Effector memory CD4-positive, alpha-beta T cell (primary cell): ENCODE measurements at regions not wholly inside any gene's neighbourhood (a gene's known extent, or its start where the extent isn't known, plus 50 kb on each side); places are given as distances from the start of the nearest gene placed in this dataset.
"Not testable (repeated sequence)": the region's sequence is repeated elsewhere in the genome, so short reads cannot be mapped to it uniquely, and the experiment has no call there.

ENCODE experiments used
- DNase-seq, 3 donors: peaks; one replicate each; pipeline ENCODE4 v3.0.0-alpha.2; 2020
- H3K27ac ChIP-seq: 2 replicates; pipeline ENCODE4 v1.7.0; 2013; ENCODE audit warnings: mild to moderate bottlenecking, low read length, moderate library complexity; ENCODE audit not compliant: insufficient read depth, poor library complexity, severe bottlenecking
- H3K27me3 ChIP-seq: replicated peaks from 2 replicates; pipeline ENCODE4 v1.7.0; 2013; ENCODE audit warnings: mild to moderate bottlenecking, low read length; ENCODE audit not compliant: insufficient read depth, control insufficient read depth, poor library complexity, severe bottlenecking
- H3K36me3 ChIP-seq: 2 replicates; pipeline ENCODE4 v1.7.0; 2013; ENCODE audit warnings: mild to moderate bottlenecking, low read length, moderate library complexity; ENCODE audit not compliant: control insufficient read depth, insufficient read depth
- H3K4me1 ChIP-seq: 2 replicates; pipeline ENCODE4 v1.7.0; 2013; ENCODE audit warnings: low read length, mild to moderate bottlenecking; ENCODE audit not compliant: control insufficient read depth, insufficient read depth, poor library complexity, severe bottlenecking
- H3K4me3 ChIP-seq: 2 replicates; pipeline ENCODE4 v1.7.0; 2013; ENCODE audit warnings: low read length, low read depth, mild to moderate bottlenecking; ENCODE audit not compliant: insufficient read depth, poor library complexity, severe bottlenecking
- H3K9me3 ChIP-seq: 2 replicates; pipeline ENCODE4 v1.7.0; 2013; ENCODE audit warnings: mild to moderate bottlenecking, low read length, moderate library complexity; ENCODE audit not compliant: control insufficient read depth

DNA sequence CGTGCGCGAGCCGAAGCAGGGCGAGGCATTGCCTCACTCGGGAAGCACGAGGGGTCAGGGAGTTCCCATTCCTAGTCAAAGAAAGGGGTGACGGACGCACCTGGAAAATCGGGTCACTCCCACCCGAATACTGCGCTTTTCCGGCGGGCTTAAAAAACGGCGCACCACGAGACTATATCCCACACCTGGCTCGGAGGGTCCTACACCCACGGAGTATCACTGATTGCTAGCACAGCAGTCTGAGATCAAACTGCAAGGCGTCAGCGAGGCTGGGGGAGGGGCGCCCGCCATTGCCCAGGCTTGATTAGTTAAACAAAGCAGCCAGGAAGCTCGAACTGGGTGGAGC lies 520.0 kb upstream of the GRM7 start:
- H3K27me3 ChIP-seq, DNase-seq, H3K4me3 ChIP-seq, H3K4me1 ChIP-seq, H3K9me3 ChIP-seq, H3K27ac ChIP-seq, H3K36me3 ChIP-seq: not testable (repeated sequence)

DNA sequence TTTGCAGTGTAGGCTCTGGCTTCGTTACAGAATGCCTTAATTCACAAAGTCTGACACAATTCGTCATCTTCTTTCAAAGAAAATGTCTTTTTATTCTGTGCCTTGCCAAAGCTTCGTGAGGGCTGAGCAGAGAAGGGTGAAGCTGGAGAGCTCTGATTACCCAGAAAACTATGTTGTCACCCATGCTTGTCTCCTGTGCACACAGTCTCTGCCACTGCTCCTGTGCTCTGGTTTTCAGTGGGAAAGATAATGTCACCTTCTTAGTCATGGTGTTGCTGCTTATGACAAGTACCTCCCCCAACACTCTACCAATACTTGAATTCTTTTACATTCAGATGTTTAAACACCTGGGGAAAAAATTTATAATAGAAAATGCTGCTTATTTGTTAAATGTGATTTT lies 509.2 kb upstream of the GRM7 start:
- DNase-seq, result no peak
- Histone ChIP-seq H3K4me1 (no peaks in the 10 kb centered on the region), H3K36me3 (no peaks in the 10 kb centered on the region), H3K4me3 (no peak overlapping the region), H3K27me3 (no peaks in the 10 kb centered on the region), H3K9me3 (no peaks in the 10 kb centered on the region), H3K27ac (no peak overlapping the region)

GRCh38 chr3:6354653-6355052 lies 506.3 kb upstream of the GRM7 start:
- H3K27me3 ChIP-seq, result no peaks in the 10 kb centered on the region
- H3K27ac ChIP-seq, result no peak overlapping the region
- no peak overlapping the region for H3K4me3 ChIP-seq
- H3K4me1 ChIP-seq, result no peaks in the 10 kb centered on the region
- no peaks in the 10 kb centered on the region for H3K9me3 ChIP-seq
- DNase-seq, result no peak
- H3K36me3 ChIP-seq, result no peaks in the 10 kb centered on the region

GRCh38 chr3:6362406-6362805 lies 498.5 kb upstream of the GRM7 start:
- no peak overlapping the region for H3K27ac ChIP-seq
- DNase-seq, result no peak
- no peaks in the 10 kb centered on the region for H3K9me3 ChIP-seq
- no peaks in the 10 kb centered on the region for H3K36me3 ChIP-seq
- H3K4me1 ChIP-seq, result no peaks in the 10 kb centered on the region
- no peaks in the 10 kb centered on the region for H3K27me3 ChIP-seq
- H3K4me3 ChIP-seq, result no peak overlapping the region

- no peaks in the 10 kb centered on the region for H3K4me1 ChIP-seq
- no peaks in the 10 kb centered on the region for H3K9me3 ChIP-seq
- H3K4me3 ChIP-seq, result no peak overlapping the region
- H3K27ac ChIP-seq, result no peak overlapping the region
- H3K36me3 ChIP-seq, result no peaks in the 10 kb centered on the region
- no peak for DNase-seq
- no peaks in the 10 kb centered on the region for H3K27me3 ChIP-seq
These were observed 493.7 kb upstream of the GRM7 start for GRCh38 chr3:6367171-6367570.

- Histone ChIP-seq H3K9me3 (no peaks in the 10 kb centered on the region), H3K4me3 (no peak overlapping the region), H3K27me3 (no peaks in the 10 kb centered on the region), H3K36me3 (no peaks in the 10 kb centered on the region), H3K27ac (no peak overlapping the region), H3K4me1 (no peaks in the 10 kb centered on the region)
- no peak for DNase-seq
These were observed 468.8 kb upstream of the GRM7 start for GRCh38 chr3:6392123-6392522.

- Histone ChIP-seq H3K4me3 (no peak overlapping the region), H3K27me3 (no peaks in the 10 kb centered on the region), H3K9me3 (no peaks in the 10 kb centered on the region), H3K4me1 (no peaks in the 10 kb centered on the region), H3K27ac (no peak overlapping the region), H3K36me3 (no peaks in the 10 kb centered on the region)
- no peak for DNase-seq
These were observed 466.0 kb upstream of the GRM7 start for GRCh38 chr3:6394944-6395343.

DNA sequence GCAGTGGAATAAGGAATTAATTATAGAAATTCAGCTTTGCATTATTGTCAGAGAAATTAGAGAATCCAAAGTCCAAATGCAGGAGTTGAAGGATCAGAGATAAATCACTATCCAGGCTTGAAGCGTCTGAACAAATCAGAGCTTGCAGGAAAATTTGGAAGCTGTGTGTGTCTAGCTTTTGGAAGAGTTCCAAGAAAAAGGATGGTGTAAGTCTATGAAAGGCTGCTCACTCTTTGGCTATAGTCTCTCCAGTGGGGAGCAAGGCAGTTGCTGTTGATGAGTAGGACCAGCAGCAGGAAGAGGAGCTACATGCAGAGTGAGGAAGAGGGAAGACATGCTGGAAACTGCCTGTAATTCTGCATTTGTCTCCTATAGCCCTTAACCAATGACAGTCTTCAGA lies 464.3 kb upstream of the GRM7 start:
- H3K9me3 ChIP-seq, result no peaks in the 10 kb centered on the region
- H3K36me3 ChIP-seq, result no peaks in the 10 kb centered on the region
- no peaks in the 10 kb centered on the region for H3K4me1 ChIP-seq
- H3K27me3 ChIP-seq, result no peaks in the 10 kb centered on the region
- H3K4me3 ChIP-seq, result no peak overlapping the region
- no peak for DNase-seq
- no peak overlapping the region for H3K27ac ChIP-seq

GRCh38 chr3:6402666-6403065 lies 458.2 kb upstream of the GRM7 start:
- not testable (repeated sequence) for H3K27me3 ChIP-seq, DNase-seq, H3K36me3 ChIP-seq, H3K4me1 ChIP-seq, H3K9me3 ChIP-seq, H3K27ac ChIP-seq, H3K4me3 ChIP-seq

DNA sequence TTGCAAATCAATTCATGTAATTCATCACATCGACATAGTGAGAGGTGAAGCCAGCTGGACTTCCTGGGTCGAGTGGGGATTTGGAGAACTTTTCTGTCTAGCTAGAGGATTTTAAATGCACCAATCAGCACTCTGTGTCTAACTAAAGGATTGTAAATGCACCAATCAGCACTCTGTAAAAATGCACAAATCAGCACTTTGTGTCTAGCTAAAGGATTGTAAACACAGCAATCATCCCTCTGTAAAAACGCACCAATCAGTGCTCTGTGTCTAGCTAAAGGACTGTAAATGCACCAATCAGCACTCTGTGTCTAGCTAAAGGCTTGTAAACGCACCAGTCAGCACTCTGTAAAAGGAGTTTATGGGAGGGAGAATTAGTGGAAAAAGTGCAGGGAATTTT lies 454.0 kb upstream of the GRM7 start:
- not testable (repeated sequence) for DNase-seq, H3K36me3 ChIP-seq, H3K27ac ChIP-seq, H3K4me3 ChIP-seq, H3K4me1 ChIP-seq, H3K9me3 ChIP-seq, H3K27me3 ChIP-seq

- no peak for DNase-seq
- H3K27me3 ChIP-seq, result no peaks in the 10 kb centered on the region
- H3K4me1 ChIP-seq, result no peaks in the 10 kb centered on the region
- no peaks in the 10 kb centered on the region for H3K36me3 ChIP-seq
- H3K4me3 ChIP-seq, result no peak overlapping the region
- no peak overlapping the region for H3K27ac ChIP-seq
- no peaks in the 10 kb centered on the region for H3K9me3 ChIP-seq
These were observed 444.8 kb upstream of the GRM7 start for GRCh38 chr3:6416049-6416661.
